Panc1 (cell line): ENCODE measurements at regions not wholly inside any gene's neighbourhood (a gene's known extent, or its start where the extent isn't known, plus 50 kb on each side); places are given as distances from the start of the nearest gene placed in this dataset.

Experiments used
- POLR2AphosphoS5 ChIP-seq: IDR thresholded peaks from 2 replicates; pipeline ENCODE4 v1.6.1; 2012; ENCODE audit warnings: mild to moderate bottlenecking, low read depth, low read length, moderate library complexity
- SIN3A ChIP-seq: IDR thresholded peaks from 2 replicates; pipeline ENCODE4 v1.6.1; 2012; ENCODE audit warnings: low read depth, mild to moderate bottlenecking, low read length, moderate library complexity, borderline replicate concordance; ENCODE audit not compliant: insufficient read depth
- TCF7L2 ChIP-seq: IDR thresholded peaks from 2 replicates; pipeline ENCODE4 v1.6.1; 2011; ENCODE audit warnings: mild to moderate bottlenecking, low read depth, low read length, inconsistent platforms
- TF ChIP-seq, protein P1 (sequence below): fragments of 450-650 bp; IDR thresholded peaks from 2 replicates; pipeline ENCODE4 v1.5.1; 2017; ENCODE audit warnings: mild to moderate bottlenecking
- TF ChIP-seq, protein P2 (sequence below), 2 experiments: IDR thresholded peaks; 2 replicates each; pipeline ENCODE4 v1.6.1; 2011 to 2012; ENCODE audit warnings: low read depth in 2 of 2, control low read depth in 1 of 2, low read length in 1 of 2, mild to moderate bottlenecking in 1 of 2, moderate library complexity in 1 of 2; ENCODE audit not compliant: insufficient read depth in 1 of 2

DNA sequence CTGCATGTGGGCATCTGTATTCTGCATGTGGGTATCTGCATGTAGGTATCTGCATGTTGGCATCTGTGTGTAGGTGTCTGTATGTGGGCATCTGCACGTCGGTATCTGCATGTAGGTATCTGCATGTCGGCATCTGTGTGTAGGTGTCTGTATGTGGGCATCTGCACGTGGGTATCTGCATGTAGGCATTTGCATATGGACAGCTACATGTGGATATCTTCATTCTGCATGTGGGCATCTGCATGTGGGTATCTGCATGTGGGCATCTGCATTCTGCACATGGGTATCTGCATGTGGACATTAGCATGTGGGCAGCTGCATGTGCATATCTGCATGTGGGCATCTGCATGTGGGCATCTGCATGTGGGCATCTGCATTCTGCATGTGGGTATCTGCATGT lies 537.4 kb downstream of the RNF144A start:
- TF ChIP-seq, protein P1, sequence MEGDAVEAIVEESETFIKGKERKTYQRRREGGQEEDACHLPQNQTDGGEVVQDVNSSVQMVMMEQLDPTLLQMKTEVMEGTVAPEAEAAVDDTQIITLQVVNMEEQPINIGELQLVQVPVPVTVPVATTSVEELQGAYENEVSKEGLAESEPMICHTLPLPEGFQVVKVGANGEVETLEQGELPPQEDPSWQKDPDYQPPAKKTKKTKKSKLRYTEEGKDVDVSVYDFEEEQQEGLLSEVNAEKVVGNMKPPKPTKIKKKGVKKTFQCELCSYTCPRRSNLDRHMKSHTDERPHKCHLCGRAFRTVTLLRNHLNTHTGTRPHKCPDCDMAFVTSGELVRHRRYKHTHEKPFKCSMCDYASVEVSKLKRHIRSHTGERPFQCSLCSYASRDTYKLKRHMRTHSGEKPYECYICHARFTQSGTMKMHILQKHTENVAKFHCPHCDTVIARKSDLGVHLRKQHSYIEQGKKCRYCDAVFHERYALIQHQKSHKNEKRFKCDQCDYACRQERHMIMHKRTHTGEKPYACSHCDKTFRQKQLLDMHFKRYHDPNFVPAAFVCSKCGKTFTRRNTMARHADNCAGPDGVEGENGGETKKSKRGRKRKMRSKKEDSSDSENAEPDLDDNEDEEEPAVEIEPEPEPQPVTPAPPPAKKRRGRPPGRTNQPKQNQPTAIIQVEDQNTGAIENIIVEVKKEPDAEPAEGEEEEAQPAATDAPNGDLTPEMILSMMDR: no peak
- no peak for TF ChIP-seq POLR2AphosphoS5
- no peak for TF ChIP-seq SIN3A
- no peak for TF ChIP-seq TCF7L2
- TF ChIP-seq, protein P2, sequence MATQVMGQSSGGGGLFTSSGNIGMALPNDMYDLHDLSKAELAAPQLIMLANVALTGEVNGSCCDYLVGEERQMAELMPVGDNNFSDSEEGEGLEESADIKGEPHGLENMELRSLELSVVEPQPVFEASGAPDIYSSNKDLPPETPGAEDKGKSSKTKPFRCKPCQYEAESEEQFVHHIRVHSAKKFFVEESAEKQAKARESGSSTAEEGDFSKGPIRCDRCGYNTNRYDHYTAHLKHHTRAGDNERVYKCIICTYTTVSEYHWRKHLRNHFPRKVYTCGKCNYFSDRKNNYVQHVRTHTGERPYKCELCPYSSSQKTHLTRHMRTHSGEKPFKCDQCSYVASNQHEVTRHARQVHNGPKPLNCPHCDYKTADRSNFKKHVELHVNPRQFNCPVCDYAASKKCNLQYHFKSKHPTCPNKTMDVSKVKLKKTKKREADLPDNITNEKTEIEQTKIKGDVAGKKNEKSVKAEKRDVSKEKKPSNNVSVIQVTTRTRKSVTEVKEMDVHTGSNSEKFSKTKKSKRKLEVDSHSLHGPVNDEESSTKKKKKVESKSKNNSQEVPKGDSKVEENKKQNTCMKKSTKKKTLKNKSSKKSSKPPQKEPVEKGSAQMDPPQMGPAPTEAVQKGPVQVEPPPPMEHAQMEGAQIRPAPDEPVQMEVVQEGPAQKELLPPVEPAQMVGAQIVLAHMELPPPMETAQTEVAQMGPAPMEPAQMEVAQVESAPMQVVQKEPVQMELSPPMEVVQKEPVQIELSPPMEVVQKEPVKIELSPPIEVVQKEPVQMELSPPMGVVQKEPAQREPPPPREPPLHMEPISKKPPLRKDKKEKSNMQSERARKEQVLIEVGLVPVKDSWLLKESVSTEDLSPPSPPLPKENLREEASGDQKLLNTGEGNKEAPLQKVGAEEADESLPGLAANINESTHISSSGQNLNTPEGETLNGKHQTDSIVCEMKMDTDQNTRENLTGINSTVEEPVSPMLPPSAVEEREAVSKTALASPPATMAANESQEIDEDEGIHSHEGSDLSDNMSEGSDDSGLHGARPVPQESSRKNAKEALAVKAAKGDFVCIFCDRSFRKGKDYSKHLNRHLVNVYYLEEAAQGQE (IDR thresholded peaks at IDR 0.05; ENCODE audit: insufficient read depth in 1 of 2, low read depth in 2 of 2, low read length in 1 of 2): no peak
